Activated CD4-positive, alpha-beta T cell treated with anti-CD3 and anti-CD28 coated beads for 4 hours (primary cell): ENCODE measurements at regions not wholly inside any gene's neighbourhood (a gene's known extent, or its start where the extent isn't known, plus 50 kb on each side); places are given as distances from the start of the nearest gene placed in this dataset.
"Not testable (repeated sequence)": the region's sequence is repeated elsewhere in the genome, so short reads cannot be mapped to it uniquely, and the experiment has no call there.

ENCODE experiments used
- DNase-seq, 2 donors: peaks; one replicate each; pipeline ENCODE4 v3.0.0-alpha.2; 2020

DNA sequence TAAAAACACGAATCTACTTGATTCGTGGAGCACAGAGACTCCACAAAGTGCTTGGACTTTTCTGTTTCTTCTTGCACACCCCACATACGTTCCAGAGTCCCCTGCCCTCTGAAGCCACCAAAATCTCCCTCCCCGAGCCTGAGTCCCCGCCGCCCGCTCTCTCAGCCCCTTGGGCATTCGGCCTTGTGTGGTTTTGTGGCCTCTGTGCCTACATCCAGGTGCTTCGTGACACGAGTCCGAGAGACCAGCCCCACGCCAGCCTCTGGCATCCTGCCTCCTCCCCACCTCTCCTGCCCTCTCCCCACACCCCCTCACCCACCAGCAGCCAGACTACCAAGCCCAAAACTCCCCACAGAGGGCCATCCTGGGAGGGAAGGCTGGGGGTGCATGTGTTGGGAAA is 87.8 kb upstream of the PPP1R26 start:
- no peak for DNase-seq

DNA sequence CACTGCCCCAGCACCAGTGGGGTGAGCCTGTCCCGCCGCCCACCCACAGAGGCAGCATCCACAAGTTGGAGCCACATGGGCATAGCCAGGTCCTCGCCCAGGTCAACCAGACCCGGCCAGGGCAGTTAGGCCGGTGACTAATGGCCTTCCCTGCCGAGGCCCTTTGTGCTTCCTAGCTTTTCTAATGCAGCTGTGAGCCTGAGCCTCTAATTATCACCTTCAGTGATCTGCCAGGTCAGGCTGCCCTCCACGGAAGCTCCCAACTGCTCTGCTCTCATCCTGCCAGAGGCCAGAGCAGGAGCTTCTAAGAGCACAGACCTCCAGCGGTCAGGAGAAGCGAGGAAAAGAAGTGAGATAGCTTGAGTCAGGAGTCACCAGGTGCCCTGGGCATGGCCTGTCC is 87.1 kb upstream of the PPP1R26 start:
- no peak for DNase-seq

- DNase-seq: no peak
These were observed 85.5 kb upstream of the PPP1R26 start for GRCh38 chr9:135394131-135394530.

DNA sequence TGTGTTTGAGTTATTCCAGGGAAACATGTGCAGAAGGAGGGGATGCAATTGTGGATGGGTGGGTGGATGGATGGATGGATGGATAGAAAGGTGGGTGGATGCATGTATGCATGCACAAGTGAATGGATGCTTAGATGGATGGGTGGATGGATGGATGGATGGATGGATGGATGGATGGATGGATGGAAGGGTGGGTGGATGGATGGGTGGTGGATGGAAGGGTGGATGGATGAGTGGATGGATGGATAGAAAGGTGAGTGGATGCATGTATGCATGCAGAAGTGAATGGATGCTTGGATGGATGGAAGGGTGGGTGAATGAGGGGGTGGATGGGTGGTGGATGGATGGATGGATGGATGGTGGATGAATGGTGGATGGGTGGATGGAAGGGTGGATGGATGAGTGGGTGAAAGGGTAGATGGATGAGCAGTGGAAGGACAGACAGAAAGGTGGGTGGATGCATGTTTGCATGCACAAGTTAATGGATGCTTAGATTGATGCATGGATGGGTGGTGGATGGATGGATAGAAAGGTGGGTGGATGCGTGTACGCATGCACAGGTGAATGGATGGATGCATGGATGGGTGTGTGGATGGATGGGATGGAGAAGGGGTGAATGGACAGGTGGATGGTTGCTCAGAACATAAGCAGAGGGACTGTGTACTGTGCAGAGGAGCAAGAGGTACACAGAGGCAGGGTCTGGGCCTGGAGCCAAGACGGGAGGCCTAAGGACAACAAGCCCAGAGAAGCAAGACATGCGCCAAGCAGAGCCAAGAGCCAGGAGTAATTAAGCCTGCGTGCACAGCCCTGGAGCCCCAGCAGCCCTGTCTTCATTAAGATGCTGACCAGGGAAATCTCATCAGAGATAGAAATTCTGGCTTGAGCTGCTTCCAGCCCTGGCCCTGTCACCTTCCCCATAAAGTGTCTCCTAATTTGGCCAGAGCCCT is 84.6 kb upstream of the PPP1R26 start:
- no peak for DNase-seq

DNA sequence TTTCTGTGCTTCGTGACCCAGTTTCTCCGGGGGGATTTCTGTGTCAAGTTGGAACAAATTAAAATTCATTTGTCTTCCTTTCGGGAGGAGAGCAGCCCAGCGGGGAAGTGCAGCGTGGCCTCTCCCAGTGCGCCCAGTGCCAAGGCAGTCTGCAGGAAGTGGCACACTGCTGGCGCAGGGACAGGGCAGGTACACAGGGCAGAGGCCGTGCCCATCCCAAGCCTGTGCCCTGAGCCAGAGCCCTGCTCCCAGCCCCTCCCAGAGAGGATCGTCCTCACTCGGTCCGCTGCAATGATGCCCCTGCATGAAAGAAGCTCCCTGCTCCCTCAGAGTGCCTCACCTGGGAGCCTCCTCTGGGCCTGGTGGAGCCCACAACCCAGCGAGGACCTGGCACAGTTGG is 82.4 kb upstream of the PPP1R26 start:
- DNase-seq: no peak

- no peak for DNase-seq
These were observed 80.5 kb upstream of the PPP1R26 start for GRCh38 chr9:135399000-135399649.

GRCh38 chr9:135400496-135400895 is 79.1 kb upstream of the PPP1R26 start:
- no peak for DNase-seq

- DNase-seq: no peak
These were observed 78.4 kb upstream of the PPP1R26 start for GRCh38 chr9:135401218-135401617.

DNA sequence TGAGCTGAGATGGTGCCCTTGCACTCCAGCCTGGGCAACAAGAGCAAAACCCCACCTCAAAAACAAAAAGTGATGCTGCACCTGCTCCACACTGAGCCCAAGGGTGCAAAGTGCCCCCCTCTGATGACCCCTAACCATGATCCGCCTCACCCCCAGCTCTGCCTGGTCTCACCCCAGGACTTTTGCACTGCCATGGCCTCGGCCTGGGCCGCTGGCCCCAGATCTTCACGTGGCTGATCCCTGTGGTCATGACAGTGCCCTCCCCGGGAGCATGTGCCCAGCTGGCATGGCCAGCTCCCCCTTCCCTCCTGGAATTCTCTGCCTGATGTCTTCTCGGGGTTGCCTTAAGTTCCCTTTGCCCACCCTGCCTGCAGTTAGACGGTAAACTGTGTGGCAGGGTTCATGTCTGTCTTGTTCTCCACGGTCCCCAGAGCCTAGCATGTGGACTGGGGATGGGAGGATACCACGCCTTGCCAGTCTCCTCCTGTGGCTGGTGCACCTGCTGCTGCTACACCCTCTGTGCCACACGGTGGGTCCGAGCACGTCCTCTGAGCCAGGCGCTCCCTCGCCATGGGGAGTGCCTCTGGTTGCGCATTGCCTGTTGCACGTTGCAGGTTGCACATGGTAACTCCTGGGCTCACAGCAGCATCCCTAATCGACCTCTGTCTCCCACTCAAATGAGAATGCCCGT is 77.4 kb upstream of the PPP1R26 start:
- DNase-seq: no peak

GRCh38 chr9:135402739-135403695 is 76.6 kb upstream of the PPP1R26 start:
- no peak for DNase-seq

DNA sequence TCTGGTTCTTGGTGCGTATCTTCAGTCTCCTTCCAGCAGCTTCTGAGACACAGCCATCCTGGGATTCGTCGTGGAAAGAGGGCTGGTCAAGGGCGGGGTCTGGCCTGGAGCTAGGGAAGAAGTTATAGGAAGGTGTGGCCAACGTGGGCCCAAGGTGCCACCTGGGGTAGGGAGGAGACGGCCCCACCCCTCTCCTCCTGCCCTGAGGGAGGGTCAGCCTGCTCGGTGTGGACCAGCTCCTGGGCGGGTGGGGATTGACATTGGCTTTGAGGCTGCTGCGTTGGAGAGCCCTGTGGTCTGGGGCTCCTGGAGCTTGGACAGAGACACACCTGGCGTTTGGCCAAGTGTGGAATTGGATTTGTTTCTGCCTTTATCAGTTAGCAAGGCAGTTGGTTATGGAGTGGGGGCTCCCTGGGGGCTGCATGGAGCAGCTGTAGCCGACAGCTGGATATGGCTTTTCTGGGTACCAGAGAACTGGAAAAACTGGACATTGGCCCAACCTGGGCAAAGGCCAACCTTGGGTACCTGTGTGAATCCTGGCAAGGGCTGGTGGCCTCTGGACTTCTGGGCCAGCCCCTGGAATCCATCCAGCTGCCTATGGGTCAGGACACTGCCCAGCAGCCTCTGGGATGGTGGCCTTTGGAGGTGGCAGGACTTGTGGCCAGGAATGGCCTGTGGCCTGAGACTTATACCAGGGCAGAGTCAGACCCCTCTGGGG is 75.7 kb upstream of the PPP1R26 start:
- no peak for DNase-seq

DNA sequence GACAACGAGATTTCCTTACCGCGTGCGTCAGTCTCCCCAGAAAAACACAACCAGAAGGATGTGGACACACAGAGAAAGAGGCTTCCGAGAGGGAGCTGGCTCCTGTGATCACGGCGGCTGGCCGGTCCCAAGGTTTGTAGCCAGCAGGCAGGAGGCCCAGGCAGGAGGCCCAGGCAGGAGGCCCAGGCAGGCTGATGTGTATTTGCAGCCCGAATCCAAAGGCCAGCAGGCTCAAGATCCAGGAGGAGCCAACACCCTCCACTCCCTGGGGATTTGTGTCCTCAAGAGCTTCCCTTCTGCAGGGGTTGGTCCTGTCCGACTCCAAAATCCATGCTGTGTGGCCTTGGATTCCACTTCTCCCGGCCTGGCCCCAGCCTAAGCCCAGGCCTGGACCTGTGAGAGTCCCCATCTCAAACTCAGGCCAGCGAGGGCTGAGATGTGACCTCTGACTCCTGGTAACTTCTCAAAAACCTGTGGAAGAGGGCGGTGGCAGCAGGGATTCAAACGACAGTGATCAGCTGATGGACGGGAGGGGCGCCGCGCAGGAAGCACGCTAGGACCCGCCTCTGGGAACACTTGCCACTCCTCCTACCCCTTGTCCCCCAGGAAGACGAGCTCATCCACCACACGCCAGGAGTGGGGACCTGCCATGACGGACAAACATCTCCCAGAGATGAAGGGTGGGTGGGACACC is 75.0 kb upstream of the PPP1R26 start:
- DNase-seq: no peak

DNA sequence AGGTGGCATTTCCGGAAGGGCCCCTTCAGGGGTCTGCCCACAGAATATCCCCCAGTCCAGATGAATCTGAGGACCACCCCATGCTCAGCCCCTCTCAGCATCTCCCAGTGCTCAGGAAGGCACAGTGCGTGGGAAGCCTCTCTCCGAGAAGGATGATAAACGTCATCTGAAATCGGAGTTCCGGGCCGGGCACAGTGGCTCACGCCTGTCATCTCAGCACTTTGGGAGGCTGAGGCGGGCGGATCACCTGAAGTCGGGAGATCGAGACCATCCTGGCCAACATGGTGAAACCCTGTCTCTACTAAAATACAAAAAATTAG is 74.5 kb upstream of the PPP1R26 start:
- DNase-seq: not testable (repeated sequence)

GRCh38 chr9:135408476-135409254 is 70.9 kb upstream of the PPP1R26 start:
- DNase-seq: no peak

DNA sequence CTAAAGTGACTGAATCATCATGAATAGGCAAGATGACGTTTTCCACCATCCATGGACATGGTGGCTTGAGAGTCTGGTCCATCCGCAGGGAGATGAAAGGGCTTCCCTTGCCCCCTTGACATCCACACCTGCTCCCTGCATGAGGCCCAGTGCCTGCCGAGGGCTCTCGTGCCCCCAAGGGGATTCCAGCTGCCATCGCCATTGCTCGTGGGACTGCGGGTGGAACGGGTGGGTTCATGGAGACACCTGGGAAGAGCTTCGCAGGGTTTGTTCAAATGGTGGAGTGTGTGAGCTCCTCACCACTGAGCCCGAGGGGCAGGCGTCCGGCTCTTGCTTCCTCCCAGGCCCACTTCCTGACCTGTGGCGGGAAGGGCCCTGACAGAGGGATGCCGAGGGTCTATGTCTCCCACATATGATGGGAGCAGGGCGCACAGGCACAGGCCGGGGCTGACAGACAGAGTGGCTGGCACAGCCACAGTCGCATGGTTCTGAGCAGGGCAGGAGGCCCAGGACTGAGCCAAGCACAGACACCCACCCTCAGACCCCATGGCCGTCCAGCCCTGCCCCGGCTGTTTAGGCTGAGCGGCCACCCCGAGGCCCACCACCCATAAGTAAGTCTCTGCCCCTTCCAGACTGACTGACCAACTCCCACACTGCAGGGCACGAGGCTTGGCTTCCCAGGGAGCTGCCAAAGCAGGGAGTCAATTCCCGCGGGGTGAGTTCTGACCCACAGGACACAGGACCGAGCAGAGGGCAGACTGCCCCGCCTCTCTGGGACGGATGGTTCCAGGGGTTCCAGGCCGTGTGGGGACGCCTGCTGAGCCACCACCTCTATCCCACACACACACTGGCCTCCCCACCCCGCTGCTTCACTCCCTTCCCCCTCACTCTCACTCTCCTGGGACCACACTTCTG is 70.0 kb upstream of the PPP1R26 start:
- DNase-seq: no peak

GRCh38 chr9:135410421-135410820 is 69.2 kb upstream of the PPP1R26 start:
- no peak for DNase-seq

DNA sequence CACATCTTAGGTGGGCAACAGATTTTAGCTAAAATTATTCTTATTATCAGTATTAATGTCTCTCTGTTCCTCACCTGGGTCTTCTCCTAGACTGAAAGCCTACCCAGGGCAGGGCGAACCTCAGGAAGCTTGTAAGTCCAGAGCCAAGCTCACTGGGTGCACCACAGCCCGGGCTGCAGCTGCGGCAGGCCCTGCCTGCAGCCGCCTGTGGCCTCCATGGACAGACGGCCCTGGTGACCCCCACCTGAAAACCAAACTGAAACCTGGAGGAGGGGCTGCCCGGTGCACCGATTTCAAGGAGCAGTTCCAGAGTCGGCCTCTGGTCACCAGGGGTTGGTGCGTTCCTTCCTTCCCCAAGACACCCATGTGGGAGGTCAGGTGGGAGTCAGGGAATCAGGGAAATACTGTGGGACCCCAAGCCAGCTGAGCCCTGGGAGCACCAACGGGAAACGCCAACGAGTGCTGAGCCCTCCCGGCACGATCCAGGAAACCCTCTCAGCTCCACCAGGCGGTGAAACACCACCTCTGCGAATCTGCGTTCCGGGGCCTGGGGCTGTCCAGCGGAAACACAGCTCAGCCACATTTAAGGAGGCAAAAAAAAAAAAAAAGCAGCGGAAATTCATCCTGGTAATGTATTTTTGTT is 68.6 kb upstream of the PPP1R26 start:
- no peak for DNase-seq

GRCh38 chr9:135411605-135412004 is 68.0 kb upstream of the PPP1R26 start:
- DNase-seq: not testable (repeated sequence)
